Prostate gland (tissue), 2 donors: ENCODE measurements at regions not wholly inside any gene's neighbourhood (a gene's known extent, or its start where the extent isn't known, plus 50 kb on each side); places are given as distances from the start of the nearest gene placed in this dataset.

Experiments
- POLR2A ChIP-seq: fragments of 450-650 bp; IDR thresholded peaks from one replicate; pipeline ENCODE4 v1.6.1; 2016; ENCODE audit warnings: antibody characterized with exemption, mild to moderate bottlenecking
- POLR2AphosphoS5 ChIP-seq: sonication (generic); formaldehyde crosslinking; IDR thresholded peaks from one replicate; pipeline ENCODE4 v1.6.1; 2017; ENCODE audit warnings: antibody characterized with exemption
- TF ChIP-seq, protein P1 (sequence below), 4 experiments: fragments of 200-600 bp in 2 of 4; fragments of 450-650 bp in 2 of 4; sonication (generic) in 2 of 4; IDR thresholded peaks; 1 replicate in 3 of 4; 2 replicates in 1 of 4; pipeline ENCODE4 v1.5.1; 2016 to 2019; ENCODE audit warnings: antibody characterized with exemption in 4 of 4, mild to moderate bottlenecking in 2 of 4, moderate library complexity in 2 of 4

DNA sequence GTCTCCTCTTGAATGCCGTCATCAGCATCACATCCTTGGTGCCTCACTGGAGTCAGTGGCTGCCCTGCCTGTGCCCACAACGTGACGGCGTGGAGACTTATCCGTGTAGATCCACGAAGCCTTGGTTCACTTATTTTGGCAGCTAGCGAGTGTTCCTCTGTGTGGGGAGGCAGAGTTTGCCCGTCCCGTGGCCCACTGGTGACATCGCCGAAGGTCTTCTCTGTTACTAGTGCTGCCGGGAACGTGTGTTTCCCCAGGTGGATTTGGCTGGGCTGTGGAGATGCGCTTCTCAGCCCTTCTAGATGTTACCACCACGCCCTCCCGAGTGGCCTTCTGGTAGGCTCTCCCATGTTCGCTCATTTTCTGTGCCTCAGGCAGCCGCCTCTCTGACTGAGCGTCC is 169.6 kb downstream of the SEC14L1 start:
- TF ChIP-seq, protein P1, sequence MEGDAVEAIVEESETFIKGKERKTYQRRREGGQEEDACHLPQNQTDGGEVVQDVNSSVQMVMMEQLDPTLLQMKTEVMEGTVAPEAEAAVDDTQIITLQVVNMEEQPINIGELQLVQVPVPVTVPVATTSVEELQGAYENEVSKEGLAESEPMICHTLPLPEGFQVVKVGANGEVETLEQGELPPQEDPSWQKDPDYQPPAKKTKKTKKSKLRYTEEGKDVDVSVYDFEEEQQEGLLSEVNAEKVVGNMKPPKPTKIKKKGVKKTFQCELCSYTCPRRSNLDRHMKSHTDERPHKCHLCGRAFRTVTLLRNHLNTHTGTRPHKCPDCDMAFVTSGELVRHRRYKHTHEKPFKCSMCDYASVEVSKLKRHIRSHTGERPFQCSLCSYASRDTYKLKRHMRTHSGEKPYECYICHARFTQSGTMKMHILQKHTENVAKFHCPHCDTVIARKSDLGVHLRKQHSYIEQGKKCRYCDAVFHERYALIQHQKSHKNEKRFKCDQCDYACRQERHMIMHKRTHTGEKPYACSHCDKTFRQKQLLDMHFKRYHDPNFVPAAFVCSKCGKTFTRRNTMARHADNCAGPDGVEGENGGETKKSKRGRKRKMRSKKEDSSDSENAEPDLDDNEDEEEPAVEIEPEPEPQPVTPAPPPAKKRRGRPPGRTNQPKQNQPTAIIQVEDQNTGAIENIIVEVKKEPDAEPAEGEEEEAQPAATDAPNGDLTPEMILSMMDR (IDR thresholded peaks at IDR 0.05): no peak
- no peak for TF ChIP-seq POLR2A
- TF ChIP-seq POLR2AphosphoS5: no peak
